ENCODE measurements at regions not wholly inside any gene's neighbourhood (a gene's known extent, or its start where the extent isn't known, plus 50 kb on each side); places are given as distances from the start of the nearest gene placed in this dataset.
A peak's percentile ranks its signal among the peaks of the same experiment; 100 is the strongest.

- Histone ChIP-seq H3K36me3 (ENCODE audit: control insufficient read depth, insufficient read depth, low read length) (peaks cover 2% of the 10 kb centered on the region), H3K4me1 (ENCODE audit: control insufficient read depth, insufficient read depth, low read length) (peaks cover 74% of the 10 kb centered on the region), H3K9me3 (ENCODE audit: control insufficient read depth, insufficient read depth, low read length) (peaks cover under 1% of the 10 kb centered on the region), H3K27ac (ENCODE audit: low read depth, low read length) (no peak overlapping the region), H3K4me3 (ENCODE audit: low read depth, low read length) (no peak overlapping the region), H3K27me3 (ENCODE audit: control insufficient read depth, insufficient read depth, low read length) (no peaks in the 10 kb centered on the region)
- WGBS (ENCODE audit: insufficient coverage), result 58% methylated on average over 7 of the region's 7 CpGs
- DNase-seq (ENCODE audit: low read depth in 4 of 6, low spot score in 6 of 6), result peak in 1 of 6 donors; percentile 33
These were observed 108.7 kb downstream of the CTTN start for GRCh38 chr11:70506986-70507385.

GRCh38 chr11:70507466-70508230 lies 109.3 kb downstream of the CTTN start:
- Histone ChIP-seq H3K36me3 (ENCODE audit: control insufficient read depth, insufficient read depth, low read length) (no peaks in the 10 kb centered on the region), H3K4me1 (ENCODE audit: control insufficient read depth, insufficient read depth, low read length) (peaks cover 69% of the 10 kb centered on the region), H3K27me3 (ENCODE audit: control insufficient read depth, insufficient read depth, low read length) (no peaks in the 10 kb centered on the region), H3K9me3 (ENCODE audit: control insufficient read depth, insufficient read depth, low read length) (peaks cover 7% of the 10 kb centered on the region), H3K4me3 (ENCODE audit: low read depth, low read length) (no peak overlapping the region), H3K27ac (ENCODE audit: low read depth, low read length) (no peak overlapping the region)
- DNase-seq (ENCODE audit: low read depth in 4 of 6, low spot score in 6 of 6), result peak in 1 of 6 donors; percentile 33
- WGBS (ENCODE audit: insufficient coverage), result 83% methylated on average over 15 of the region's 20 CpGs

- Histone ChIP-seq H3K9me3 (ENCODE audit: control insufficient read depth, insufficient read depth, low read length) (peaks cover 11% of the 10 kb centered on the region), H3K27me3 (ENCODE audit: control insufficient read depth, insufficient read depth, low read length) (no peaks in the 10 kb centered on the region), H3K36me3 (ENCODE audit: control insufficient read depth, insufficient read depth, low read length) (no peaks in the 10 kb centered on the region), H3K27ac (ENCODE audit: low read depth, low read length) (no peak overlapping the region), H3K4me1 (ENCODE audit: control insufficient read depth, insufficient read depth, low read length) (peaks cover 64% of the 10 kb centered on the region), H3K4me3 (ENCODE audit: low read depth, low read length) (no peak overlapping the region)
- WGBS (ENCODE audit: insufficient coverage), result 89% methylated on average over 3 of the region's 3 CpGs
- no peak for DNase-seq (ENCODE audit: low read depth in 4 of 6, low spot score in 6 of 6)
These were observed 109.8 kb downstream of the CTTN start for GRCh38 chr11:70508231-70508480.

GRCh38 chr11:70509476-70509875 lies 111.1 kb downstream of the CTTN start:
- no peak for DNase-seq (ENCODE audit: low read depth in 4 of 6, low spot score in 6 of 6)
- H3K27ac ChIP-seq (ENCODE audit: low read depth, low read length), result no peak overlapping the region

GRCh38 chr11:70510106-70510505 lies 111.8 kb downstream of the CTTN start:
- H3K27ac ChIP-seq (ENCODE audit: low read depth, low read length), result no peak overlapping the region

More at GRCh38 chr11:70509476-70509875, 111.1 kb downstream of the CTTN start:
- no peaks in the 10 kb centered on the region for H3K36me3 ChIP-seq (ENCODE audit: control insufficient read depth, insufficient read depth, low read length)
- H3K9me3 ChIP-seq (ENCODE audit: control insufficient read depth, insufficient read depth, low read length), result peaks cover 13% of the 10 kb centered on the region
- no peaks in the 10 kb centered on the region for H3K27me3 ChIP-seq (ENCODE audit: control insufficient read depth, insufficient read depth, low read length)
- H3K4me1 ChIP-seq (ENCODE audit: control insufficient read depth, insufficient read depth, low read length), result peaks cover 51% of the 10 kb centered on the region
- H3K4me3 ChIP-seq (ENCODE audit: low read depth, low read length), result no peak overlapping the region
- WGBS (ENCODE audit: insufficient coverage), result 64% methylated on average over 6 of the region's 8 CpGs

GRCh38 chr11:70510571-70510970 lies 112.2 kb downstream of the CTTN start:
- 97% methylated on average over 3 of the region's 6 CpGs for whole genome bisulfite sequencing (ENCODE audit: insufficient coverage)
- Histone ChIP-seq H3K9me3 (ENCODE audit: control insufficient read depth, insufficient read depth, low read length) (peaks cover 13% of the 10 kb centered on the region), H3K36me3 (ENCODE audit: control insufficient read depth, insufficient read depth, low read length) (no peaks in the 10 kb centered on the region), H3K4me1 (ENCODE audit: control insufficient read depth, insufficient read depth, low read length) (peaks cover 40% of the 10 kb centered on the region), H3K27me3 (ENCODE audit: control insufficient read depth, insufficient read depth, low read length) (no peaks in the 10 kb centered on the region), H3K27ac (ENCODE audit: low read depth, low read length) (no peak overlapping the region), H3K4me3 (ENCODE audit: low read depth, low read length) (no peak overlapping the region)
- no peak for DNase-seq (ENCODE audit: low read depth in 4 of 6, low spot score in 6 of 6)

More at GRCh38 chr11:70510106-70510505, 111.8 kb downstream of the CTTN start:
- Histone ChIP-seq H3K4me1 (ENCODE audit: control insufficient read depth, insufficient read depth, low read length) (peaks cover 45% of the 10 kb centered on the region), H3K9me3 (ENCODE audit: control insufficient read depth, insufficient read depth, low read length) (peaks cover 13% of the 10 kb centered on the region), H3K4me3 (ENCODE audit: low read depth, low read length) (no peak overlapping the region), H3K27me3 (ENCODE audit: control insufficient read depth, insufficient read depth, low read length) (no peaks in the 10 kb centered on the region), H3K36me3 (ENCODE audit: control insufficient read depth, insufficient read depth, low read length) (no peaks in the 10 kb centered on the region)
- 100% methylated on average over 1 of the region's 4 CpGs for WGBS (ENCODE audit: insufficient coverage)
- DNase-seq (ENCODE audit: low read depth in 4 of 6, low spot score in 6 of 6), result no peak

- H3K27me3 ChIP-seq (ENCODE audit: control insufficient read depth, insufficient read depth, low read length), result no peaks in the 10 kb centered on the region
- no peak overlapping the region for H3K27ac ChIP-seq (ENCODE audit: low read depth, low read length)
- 100% methylated on average over 1 of the region's 1 CpG for WGBS (ENCODE audit: insufficient coverage)
- peaks cover 13% of the 10 kb centered on the region for H3K9me3 ChIP-seq (ENCODE audit: control insufficient read depth, insufficient read depth, low read length)
- DNase-seq (ENCODE audit: low read depth in 4 of 6, low spot score in 6 of 6), result no peak
- peaks cover 33% of the 10 kb centered on the region for H3K4me1 ChIP-seq (ENCODE audit: control insufficient read depth, insufficient read depth, low read length)
- H3K36me3 ChIP-seq (ENCODE audit: control insufficient read depth, insufficient read depth, low read length), result no peaks in the 10 kb centered on the region
- H3K4me3 ChIP-seq (ENCODE audit: low read depth, low read length), result no peak overlapping the region
These were observed 113.0 kb downstream of the CTTN start for GRCh38 chr11:70511345-70511744.

GRCh38 chr11:70512716-70513115 lies 114.4 kb downstream of the CTTN start:
- peaks cover 13% of the 10 kb centered on the region for H3K9me3 ChIP-seq (ENCODE audit: control insufficient read depth, insufficient read depth, low read length)
- no peak for DNase-seq (ENCODE audit: low read depth in 4 of 6, low spot score in 6 of 6)
- no peaks in the 10 kb centered on the region for H3K27me3 ChIP-seq (ENCODE audit: control insufficient read depth, insufficient read depth, low read length)
- no peaks in the 10 kb centered on the region for H3K36me3 ChIP-seq (ENCODE audit: control insufficient read depth, insufficient read depth, low read length)
- H3K4me3 ChIP-seq (ENCODE audit: low read depth, low read length), result no peak overlapping the region
- H3K4me1 ChIP-seq (ENCODE audit: control insufficient read depth, insufficient read depth, low read length), result peaks cover 21% of the 10 kb centered on the region
- no peak overlapping the region for H3K27ac ChIP-seq (ENCODE audit: low read depth, low read length)

- peaks cover 16% of the 10 kb centered on the region for H3K4me1 ChIP-seq (ENCODE audit: control insufficient read depth, insufficient read depth, low read length)
- H3K36me3 ChIP-seq (ENCODE audit: control insufficient read depth, insufficient read depth, low read length), result no peaks in the 10 kb centered on the region
- 96% methylated on average over 7 of the region's 7 CpGs for WGBS (ENCODE audit: insufficient coverage)
- H3K27me3 ChIP-seq (ENCODE audit: control insufficient read depth, insufficient read depth, low read length), result no peaks in the 10 kb centered on the region
- no peak for DNase-seq (ENCODE audit: low read depth in 4 of 6, low spot score in 6 of 6)
- H3K9me3 ChIP-seq (ENCODE audit: control insufficient read depth, insufficient read depth, low read length), result peaks cover 10% of the 10 kb centered on the region
- H3K27ac ChIP-seq (ENCODE audit: low read depth, low read length), result no peak overlapping the region
- no peak overlapping the region for H3K4me3 ChIP-seq (ENCODE audit: low read depth, low read length)
These were observed 118.9 kb downstream of the CTTN start for GRCh38 chr11:70517203-70517602.
